Tibial nerve (tissue), 4 donors: ENCODE measurements at regions not wholly inside any gene's neighbourhood (a gene's known extent, or its start where the extent isn't known, plus 50 kb on each side); places are given as distances from the start of the nearest gene placed in this dataset.

Source experiments
- DNase-seq, 2 donors: peaks; one replicate each; pipeline ENCODE4 v3.0.0-alpha.2; 2019; ENCODE audit warnings: low spot score in 2 of 2
- H3K27ac ChIP-seq, 4 donors: fragments of 200-600 bp; sonication (generic) in 3 of 4; one replicate each; pipeline ENCODE4 v1.5.1; 2017 to 2019; ENCODE audit warnings: mild to moderate bottlenecking in 1 of 4
- H3K27me3 ChIP-seq, 2 donors: fragments of 200-600 bp; sonication (generic) in 1 of 2; one replicate each; pipeline versions ENCODE4 v1.5.1 to v1.6.0; 2017 to 2019
- H3K36me3 ChIP-seq, 3 donors: fragments of 200-600 bp; sonication (generic); one replicate each; pipeline ENCODE4 v1.5.1; 2018 to 2019
- H3K4me1 ChIP-seq, 4 donors: fragments of 200-600 bp; sonication (generic) in 3 of 4; one replicate each; pipeline ENCODE4 v1.5.1; 2017 to 2019
- H3K4me3 ChIP-seq, 4 donors: fragments of 200-600 bp; sonication (generic) in 3 of 4; one replicate each; pipeline ENCODE4 v1.5.1; 2017 to 2019; ENCODE audit warnings: mild to moderate bottlenecking in 1 of 4, moderate library complexity in 1 of 4
- H3K9me3 ChIP-seq, 4 donors: fragments of 200-600 bp; sonication (generic) in 3 of 4; one replicate each; pipeline ENCODE4 v1.5.1; 2017 to 2019
- CTCF ChIP-seq, 5 experiments: fragments of 200-600 bp in 3 of 5; fragments of 450-650 bp in 2 of 5; sonication (generic) in 3 of 5; IDR thresholded peaks; one replicate each; pipeline ENCODE4 v1.5.1; 2016 to 2019; ENCODE audit warnings: antibody characterized with exemption in 5 of 5, mild to moderate bottlenecking in 3 of 5, moderate library complexity in 2 of 5
- EP300 ChIP-seq, 2 donors: sonication (generic); formaldehyde crosslinking; IDR thresholded peaks; one replicate each; pipeline ENCODE4 v1.6.1; 2017; ENCODE audit warnings: antibody characterized with exemption in 2 of 2, mild to moderate bottlenecking in 1 of 2
- POLR2A ChIP-seq, 2 donors: fragments of 450-650 bp; IDR thresholded peaks; one replicate each; pipeline ENCODE4 v1.6.1; 2017; ENCODE audit warnings: antibody characterized with exemption in 2 of 2, mild to moderate bottlenecking in 2 of 2, moderate library complexity in 2 of 2
- WGBS, 2 donors: methylation state at CpG; one replicate each; pipeline ENCODE4 v1.1.5; 2018; 5-methylcytosine and 5-hydroxymethylcytosine counted together

- Histone ChIP-seq H3K36me3 (no peaks in the 10 kb centered on the region), H3K4me1 (no peaks in the 10 kb centered on the region), H3K4me3 (no peak overlapping the region), H3K27ac (no peak overlapping the region), H3K9me3 (peaks cover 0 to 4% (median 0%) of the 10 kb centered on the region in 4 donors), H3K27me3 (no peaks in the 10 kb centered on the region)
- 48 to 62% methylated on average over 2 of the region's 2 CpGs for WGBS, 2 donors
- TF ChIP-seq EP300 (IDR thresholded peaks at IDR 0.05) (no peak), CTCF (IDR thresholded peaks at IDR 0.05) (no peak), POLR2A (IDR thresholded peaks at IDR 0.05) (no peak)
- no peak for DNase-seq
Measured at GRCh38 chr3:147030274-147030673, 376.1 kb downstream of the ZIC4 start.

GRCh38 chr3:147015334-147015733 lies 391.0 kb downstream of the ZIC4 start:
- no peaks in the 10 kb centered on the region for H3K4me1 ChIP-seq
- no peaks in the 10 kb centered on the region for H3K36me3 ChIP-seq
- no peak overlapping the region for H3K4me3 ChIP-seq
- WGBS, 2 donors = 85 to 86% methylated on average over 3 of the region's 3 CpGs
- no peak for TF ChIP-seq EP300 (IDR thresholded peaks at IDR 0.05)
- no peak for TF ChIP-seq POLR2A (IDR thresholded peaks at IDR 0.05)
- no peak for TF ChIP-seq CTCF (IDR thresholded peaks at IDR 0.05)
- no peak overlapping the region for H3K27ac ChIP-seq
- H3K27me3 ChIP-seq = no peaks in the 10 kb centered on the region
- peaks cover 0 to 4% (median 0%) of the 10 kb centered on the region in 4 donors for H3K9me3 ChIP-seq
- DNase-seq = no peak

GRCh38 chr3:147008886-147009285 lies 397.5 kb downstream of the ZIC4 start:
- 53 to 62% methylated on average over 1 of the region's 1 CpG for WGBS, 2 donors
- TF ChIP-seq POLR2A (IDR thresholded peaks at IDR 0.05) = no peak
- TF ChIP-seq CTCF (IDR thresholded peaks at IDR 0.05) = no peak
- no peak for TF ChIP-seq EP300 (IDR thresholded peaks at IDR 0.05)
- Histone ChIP-seq H3K36me3 (no peaks in the 10 kb centered on the region), H3K27ac (no peak overlapping the region), H3K4me1 (no peaks in the 10 kb centered on the region), H3K4me3 (no peak overlapping the region), H3K27me3 (no peaks in the 10 kb centered on the region), H3K9me3 (no peaks in the 10 kb centered on the region)
- no peak for DNase-seq

GRCh38 chr3:147008458-147008857 lies 397.9 kb downstream of the ZIC4 start:
- Histone ChIP-seq H3K4me1 (no peaks in the 10 kb centered on the region), H3K36me3 (no peaks in the 10 kb centered on the region), H3K27ac (no peak overlapping the region), H3K27me3 (no peaks in the 10 kb centered on the region), H3K9me3 (no peaks in the 10 kb centered on the region), H3K4me3 (no peak overlapping the region)
- TF ChIP-seq CTCF (IDR thresholded peaks at IDR 0.05) (no peak), EP300 (IDR thresholded peaks at IDR 0.05) (no peak), POLR2A (IDR thresholded peaks at IDR 0.05) (no peak)
- 84 to 96% methylated on average over 2 of the region's 2 CpGs for WGBS, 2 donors
- no peak for DNase-seq

GRCh38 chr3:147007736-147008245 lies 398.6 kb downstream of the ZIC4 start:
- no peak overlapping the region for H3K4me3 ChIP-seq
- no peaks in the 10 kb centered on the region for H3K4me1 ChIP-seq
- WGBS, 2 donors = 89 to 92% methylated on average over 2 of the region's 2 CpGs
- no peak for TF ChIP-seq EP300 (IDR thresholded peaks at IDR 0.05)
- TF ChIP-seq CTCF (IDR thresholded peaks at IDR 0.05) = no peak
- no peak for TF ChIP-seq POLR2A (IDR thresholded peaks at IDR 0.05)
- no peaks in the 10 kb centered on the region for H3K9me3 ChIP-seq
- no peak overlapping the region for H3K27ac ChIP-seq
- no peaks in the 10 kb centered on the region for H3K27me3 ChIP-seq
- DNase-seq = no peak
- no peaks in the 10 kb centered on the region for H3K36me3 ChIP-seq
